ENCODE measurements at regions not wholly inside any gene's neighbourhood (a gene's known extent, or its start where the extent isn't known, plus 50 kb on each side); places are given as distances from the start of the nearest gene placed in this dataset.

GRCh38 chr4:163967263-163967662, 472.8 kb downstream of the TMA16 start:
- DNase-seq (ENCODE audit: low spot score): no peak

GRCh38 chr4:163967710-163968109, 473.2 kb downstream of the TMA16 start:
- DNase-seq (ENCODE audit: low spot score): no peak

GRCh38 chr4:163969291-163969690, 474.8 kb downstream of the TMA16 start:
- no peak for DNase-seq (ENCODE audit: low spot score)

GRCh38 chr4:163976588-163976987, 482.1 kb downstream of the TMA16 start:
- peak; percentile 10 for DNase-seq (ENCODE audit: low spot score)

- DNase-seq (ENCODE audit: low spot score): no peak
Observed at GRCh38 chr4:163988391-163988790, 493.9 kb downstream of the TMA16 start.

- DNase-seq (ENCODE audit: low spot score): no peak
Observed at GRCh38 chr4:163988865-163989264, 494.4 kb downstream of the TMA16 start.

GRCh38 chr4:163991298-163991865, 496.9 kb downstream of the TMA16 start:
- DNase-seq (ENCODE audit: low spot score): no peak

GRCh38 chr4:164009435-164009834, 514.9 kb downstream of the TMA16 start:
- DNase-seq (ENCODE audit: low spot score): no peak

GRCh38 chr4:164011791-164012190, 517.3 kb downstream of the TMA16 start:
- no peak for DNase-seq (ENCODE audit: low spot score)

- DNase-seq (ENCODE audit: low spot score): no peak
Observed at GRCh38 chr4:164012396-164013027, 518.0 kb downstream of the TMA16 start.

GRCh38 chr4:164021947-164022346, 527.5 kb downstream of the TMA16 start:
- DNase-seq (ENCODE audit: low spot score): no peak

GRCh38 chr4:164023214-164023613, 528.7 kb downstream of the TMA16 start:
- DNase-seq (ENCODE audit: low spot score): no peak

GRCh38 chr4:164027805-164028204, 533.3 kb downstream of the TMA16 start:
- no peak for DNase-seq (ENCODE audit: low spot score)

- DNase-seq (ENCODE audit: low spot score): no peak
Observed at GRCh38 chr4:164039482-164039881, 545.0 kb downstream of the TMA16 start.

- DNase-seq (ENCODE audit: low spot score): no peak
Observed at GRCh38 chr4:164056426-164057142, 562.1 kb downstream of the TMA16 start.

GRCh38 chr4:164058776-164059445, 564.4 kb downstream of the TMA16 start:
- no peak for DNase-seq (ENCODE audit: low spot score)

- DNase-seq (ENCODE audit: low spot score): no peak
Observed at GRCh38 chr4:164060456-164060855, 566.0 kb downstream of the TMA16 start.

GRCh38 chr4:164068392-164068791, 573.9 kb downstream of the TMA16 start:
- DNase-seq (ENCODE audit: low spot score): no peak

GRCh38 chr4:164070625-164071024, 576.1 kb downstream of the TMA16 start:
- DNase-seq (ENCODE audit: low spot score): no peak

GRCh38 chr4:164081371-164081770, 586.9 kb downstream of the TMA16 start:
- DNase-seq (ENCODE audit: low spot score): no peak

GRCh38 chr4:164081801-164082200, 587.3 kb downstream of the TMA16 start:
- no peak for DNase-seq (ENCODE audit: low spot score)

- no peak for DNase-seq (ENCODE audit: low spot score)
Observed at GRCh38 chr4:164087733-164088132, 593.2 kb downstream of the TMA16 start.
